ENCODE measurements at regions not wholly inside any gene's neighbourhood (a gene's known extent, or its start where the extent isn't known, plus 50 kb on each side); places are given as distances from the start of the nearest gene placed in this dataset.

DNA sequence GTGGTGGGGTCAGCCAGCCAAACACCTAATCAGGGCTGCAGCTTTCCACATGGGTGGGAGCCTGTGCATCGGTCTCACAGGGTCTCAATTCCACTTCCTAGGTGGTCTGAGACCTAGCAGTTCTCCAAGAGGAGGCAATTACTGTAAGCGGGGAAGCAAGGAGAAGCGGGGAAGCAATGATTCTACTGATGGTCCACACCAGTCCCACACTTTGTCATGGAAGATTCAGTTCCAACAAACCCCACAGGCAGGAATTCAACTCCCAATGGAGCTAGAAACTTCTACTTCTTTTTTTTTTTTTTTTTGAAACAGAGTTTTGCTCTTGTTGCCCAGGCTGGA, 158.7 kb upstream of the RAI14 start:
- TF ChIP-seq, protein P1, sequence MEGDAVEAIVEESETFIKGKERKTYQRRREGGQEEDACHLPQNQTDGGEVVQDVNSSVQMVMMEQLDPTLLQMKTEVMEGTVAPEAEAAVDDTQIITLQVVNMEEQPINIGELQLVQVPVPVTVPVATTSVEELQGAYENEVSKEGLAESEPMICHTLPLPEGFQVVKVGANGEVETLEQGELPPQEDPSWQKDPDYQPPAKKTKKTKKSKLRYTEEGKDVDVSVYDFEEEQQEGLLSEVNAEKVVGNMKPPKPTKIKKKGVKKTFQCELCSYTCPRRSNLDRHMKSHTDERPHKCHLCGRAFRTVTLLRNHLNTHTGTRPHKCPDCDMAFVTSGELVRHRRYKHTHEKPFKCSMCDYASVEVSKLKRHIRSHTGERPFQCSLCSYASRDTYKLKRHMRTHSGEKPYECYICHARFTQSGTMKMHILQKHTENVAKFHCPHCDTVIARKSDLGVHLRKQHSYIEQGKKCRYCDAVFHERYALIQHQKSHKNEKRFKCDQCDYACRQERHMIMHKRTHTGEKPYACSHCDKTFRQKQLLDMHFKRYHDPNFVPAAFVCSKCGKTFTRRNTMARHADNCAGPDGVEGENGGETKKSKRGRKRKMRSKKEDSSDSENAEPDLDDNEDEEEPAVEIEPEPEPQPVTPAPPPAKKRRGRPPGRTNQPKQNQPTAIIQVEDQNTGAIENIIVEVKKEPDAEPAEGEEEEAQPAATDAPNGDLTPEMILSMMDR (IDR thresholded peaks at IDR 0.05), result no peak
- TF ChIP-seq POLR2A (IDR thresholded peaks at IDR 0.05), result no peak
- no peak for TF ChIP-seq EP300 (IDR thresholded peaks at IDR 0.05)

Data from suprapubic skin (tissue), 3 donors.